Keratinocyte (primary cell): ENCODE measurements at regions not wholly inside any gene's neighbourhood (a gene's known extent, or its start where the extent isn't known, plus 50 kb on each side); places are given as distances from the start of the nearest gene placed in this dataset.

ENCODE experiments used
- EZH2 ChIP-seq: IDR thresholded peaks from one replicate; pipeline ENCODE4 v1.6.1; 2012; ENCODE audit warnings: inconsistent platforms, mild to moderate bottlenecking, low read length, moderate library complexity
- TF ChIP-seq, protein P1 (sequence below), 3 experiments: IDR thresholded peaks in 1 of 3; conservative IDR thresholded peaks in 1 of 3; optimal IDR thresholded peaks in 1 of 3; 2 replicates in 2 of 3; 3 replicates in 1 of 3; pipeline versions ENCODE3 to v1.5.1; 2011; ENCODE audit warnings: low read length in 3 of 3, mild to moderate bottlenecking in 3 of 3, moderate library complexity in 2 of 3, control low read depth in 1 of 3, inconsistent platforms in 1 of 3; ENCODE audit not compliant: insufficient read depth in 2 of 3; ENCODE audit errors: extremely low read depth in 1 of 3

DNA sequence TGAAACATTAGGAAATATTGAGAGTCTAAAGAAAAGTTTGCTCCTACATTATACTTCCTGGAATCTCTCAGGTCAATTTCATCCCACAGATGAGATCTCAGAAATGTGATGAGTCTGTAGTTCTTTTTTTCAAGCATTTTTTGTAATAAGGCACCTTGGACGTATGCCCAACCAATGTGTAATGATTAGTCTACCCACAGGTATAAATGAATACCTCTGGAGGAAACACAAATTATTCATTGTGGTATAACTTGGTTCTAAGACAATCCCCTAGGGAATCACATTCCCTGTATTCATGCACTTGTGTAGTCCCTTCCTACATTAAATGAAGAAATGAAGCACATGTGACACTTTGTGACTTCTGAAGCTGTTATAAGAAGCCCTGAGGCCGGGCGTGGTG, 596.2 kb upstream of the UBE2E2 start:
- TF ChIP-seq, protein P1, sequence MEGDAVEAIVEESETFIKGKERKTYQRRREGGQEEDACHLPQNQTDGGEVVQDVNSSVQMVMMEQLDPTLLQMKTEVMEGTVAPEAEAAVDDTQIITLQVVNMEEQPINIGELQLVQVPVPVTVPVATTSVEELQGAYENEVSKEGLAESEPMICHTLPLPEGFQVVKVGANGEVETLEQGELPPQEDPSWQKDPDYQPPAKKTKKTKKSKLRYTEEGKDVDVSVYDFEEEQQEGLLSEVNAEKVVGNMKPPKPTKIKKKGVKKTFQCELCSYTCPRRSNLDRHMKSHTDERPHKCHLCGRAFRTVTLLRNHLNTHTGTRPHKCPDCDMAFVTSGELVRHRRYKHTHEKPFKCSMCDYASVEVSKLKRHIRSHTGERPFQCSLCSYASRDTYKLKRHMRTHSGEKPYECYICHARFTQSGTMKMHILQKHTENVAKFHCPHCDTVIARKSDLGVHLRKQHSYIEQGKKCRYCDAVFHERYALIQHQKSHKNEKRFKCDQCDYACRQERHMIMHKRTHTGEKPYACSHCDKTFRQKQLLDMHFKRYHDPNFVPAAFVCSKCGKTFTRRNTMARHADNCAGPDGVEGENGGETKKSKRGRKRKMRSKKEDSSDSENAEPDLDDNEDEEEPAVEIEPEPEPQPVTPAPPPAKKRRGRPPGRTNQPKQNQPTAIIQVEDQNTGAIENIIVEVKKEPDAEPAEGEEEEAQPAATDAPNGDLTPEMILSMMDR (optimal IDR thresholded peaks at IDR 0.05 in 1 of 3, IDR thresholded peaks at IDR 0.05 in 1 of 3, conservative IDR thresholded peaks at IDR 0.05 in 1 of 3; ENCODE audit: extremely low read depth in 1 of 3, insufficient read depth in 2 of 3, low read length in 3 of 3) = no peak
- no peak for TF ChIP-seq EZH2
